Panc1 (cell line): ENCODE measurements at regions not wholly inside any gene's neighbourhood (a gene's known extent, or its start where the extent isn't known, plus 50 kb on each side); places are given as distances from the start of the nearest gene placed in this dataset.

Source experiments
- ATAC-seq: fragments of 200-7000 bp; cut with Tn5 transposase; 2 replicates; pipeline ENCODE4 v1.9.1; 2020; ENCODE audit warnings: mild to moderate bottlenecking, moderate library complexity
- BruUV-seq: library from RNA; stranded (reverse); fragments of 400-500 nt; replicated peaks from 2 replicates; lab custom pipeline; 2021; lab: Mats Ljungman, UMichigan
- CTCF ChIA-PET: fragments of 300-600 bp; sonication (Branson Sonifier 250); formaldehyde crosslinking; loops from one replicate; lab custom pipeline; 2022; ENCODE audit warnings: antibody characterized with exemption; lab: Charles Lee
- POLR2A ChIA-PET: fragments of 300-600 bp; sonication (Branson Sonifier 250); formaldehyde crosslinking; loops from one replicate; lab custom pipeline; 2022; ENCODE audit warnings: antibody characterized with exemption; lab: Charles Lee
- DNase-seq: peaks from one replicate; pipeline ENCODE4 v3.0.0-alpha.2; 2010; ENCODE audit warnings: low read depth, low spot score
- H3K27ac ChIP-seq: 2 replicates; pipeline ENCODE4 v1.5.1; 2011; ENCODE audit warnings: mild to moderate bottlenecking, low read length, inconsistent platforms
- H3K27me3 ChIP-seq: fragments of 200-500 bp; sonication (Bioruptor generic); 2 replicates; pipeline ENCODE4 v1.6.0; 2014; ENCODE audit warnings: low read length, inconsistent platforms; ENCODE audit not compliant: control insufficient read depth, insufficient read depth
- H3K36me3 ChIP-seq: fragments of 200-500 bp; sonication (Bioruptor generic); 2 replicates; pipeline ENCODE4 v1.5.1; 2014; ENCODE audit warnings: inconsistent platforms, mild to moderate bottlenecking, low read length, moderate library complexity; ENCODE audit not compliant: control insufficient read depth, insufficient read depth
- H3K4me1 ChIP-seq: 2 replicates; pipeline ENCODE4 v1.5.1; 2011; ENCODE audit warnings: inconsistent platforms, mild to moderate bottlenecking, low read length, moderate library complexity; ENCODE audit not compliant: control insufficient read depth, insufficient read depth
- H3K4me3 ChIP-seq, 2 experiments: 2 replicates each; pipeline ENCODE4 v1.5.1; 2011 to 2012; ENCODE audit warnings: low read depth in 2 of 2, low read length in 2 of 2, mild to moderate bottlenecking in 2 of 2, inconsistent platforms in 1 of 2, moderate library complexity in 1 of 2
- H3K9me3 ChIP-seq: fragments of 200-500 bp; sonication (Bioruptor generic); 2 replicates; pipeline ENCODE4 v1.5.1; 2014; ENCODE audit warnings: low read depth, mild to moderate bottlenecking, inconsistent platforms, low read length, moderate library complexity; ENCODE audit not compliant: control insufficient read depth, insufficient read depth
- POLR2AphosphoS5 ChIP-seq: IDR thresholded peaks from 2 replicates; pipeline ENCODE4 v1.6.1; 2012; ENCODE audit warnings: mild to moderate bottlenecking, low read depth, low read length, moderate library complexity
- REST ChIP-seq, 2 experiments: IDR thresholded peaks; 2 replicates each; pipeline ENCODE4 v1.6.1; 2011 to 2012; ENCODE audit warnings: low read depth in 2 of 2, control low read depth in 1 of 2, low read length in 1 of 2, mild to moderate bottlenecking in 1 of 2, moderate library complexity in 1 of 2; ENCODE audit not compliant: insufficient read depth in 1 of 2
- SIN3A ChIP-seq: IDR thresholded peaks from 2 replicates; pipeline ENCODE4 v1.6.1; 2012; ENCODE audit warnings: low read depth, mild to moderate bottlenecking, low read length, moderate library complexity, borderline replicate concordance; ENCODE audit not compliant: insufficient read depth
- TCF7L2 ChIP-seq: IDR thresholded peaks from 2 replicates; pipeline ENCODE4 v1.6.1; 2011; ENCODE audit warnings: mild to moderate bottlenecking, low read depth, low read length, inconsistent platforms
- in situ Hi-C: cut with HindIII; loops from 2 replicates; pipeline ENCODE4 v1.10.0; 2016; ENCODE audit warnings: low sequenced_read_pairs, low pct_unique_long_range_greater_than_20kb
- intact Hi-C: fragments of 100-400 bp; cut with micrococcal nuclease; formaldehyde crosslinking; loops from one replicate; pipeline ENCODE4 v1.10.0; 2022; ENCODE audit not compliant: unreplicated experiment
- TF ChIP-seq, protein P1 (sequence below): fragments of 450-650 bp; IDR thresholded peaks from 2 replicates; pipeline ENCODE4 v1.5.1; 2017; ENCODE audit warnings: mild to moderate bottlenecking

DNA sequence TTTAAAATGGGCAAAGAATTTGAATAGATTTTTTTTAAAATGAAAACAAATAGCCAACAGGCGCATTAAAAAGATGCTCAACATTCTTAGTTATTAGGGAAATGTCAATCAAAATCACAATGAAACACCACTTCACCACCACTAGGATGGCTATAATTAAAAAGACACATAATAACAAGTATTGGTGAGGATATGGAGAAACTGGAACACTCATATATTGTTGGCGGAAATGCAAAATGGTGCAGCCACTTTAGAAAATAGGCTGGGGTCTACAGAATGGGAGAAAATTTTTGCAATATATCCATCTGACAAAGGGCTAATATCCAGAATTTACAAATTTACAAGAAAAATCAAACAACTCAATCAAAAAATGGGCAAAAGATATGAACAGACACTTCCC lies 107.8 kb upstream of the FOXD3 start:
- no peak for DNase-seq
- Histone ChIP-seq H3K4me1 (no peaks in the 10 kb centered on the region), H3K9me3 (peaks cover 3% of the 10 kb centered on the region; the same call in 1 of the 2 replicates), H3K36me3 (no peaks in the 10 kb centered on the region), H3K4me3 (no peak overlapping the region), H3K27me3 (0 out of 2 replicates have a peak, but pooled peaks cover 2% of the 10 kb centered on the region), H3K27ac (no peak overlapping the region)
- intact Hi-C loops (no loop called here), in situ Hi-C loops (no loop called here)
- POLR2A ChIA-PET = no interaction called here
- ATAC-seq = no peak
- BruUV-seq = no TSS peak
- CTCF ChIA-PET = no interaction called here
- TF ChIP-seq, protein P1, sequence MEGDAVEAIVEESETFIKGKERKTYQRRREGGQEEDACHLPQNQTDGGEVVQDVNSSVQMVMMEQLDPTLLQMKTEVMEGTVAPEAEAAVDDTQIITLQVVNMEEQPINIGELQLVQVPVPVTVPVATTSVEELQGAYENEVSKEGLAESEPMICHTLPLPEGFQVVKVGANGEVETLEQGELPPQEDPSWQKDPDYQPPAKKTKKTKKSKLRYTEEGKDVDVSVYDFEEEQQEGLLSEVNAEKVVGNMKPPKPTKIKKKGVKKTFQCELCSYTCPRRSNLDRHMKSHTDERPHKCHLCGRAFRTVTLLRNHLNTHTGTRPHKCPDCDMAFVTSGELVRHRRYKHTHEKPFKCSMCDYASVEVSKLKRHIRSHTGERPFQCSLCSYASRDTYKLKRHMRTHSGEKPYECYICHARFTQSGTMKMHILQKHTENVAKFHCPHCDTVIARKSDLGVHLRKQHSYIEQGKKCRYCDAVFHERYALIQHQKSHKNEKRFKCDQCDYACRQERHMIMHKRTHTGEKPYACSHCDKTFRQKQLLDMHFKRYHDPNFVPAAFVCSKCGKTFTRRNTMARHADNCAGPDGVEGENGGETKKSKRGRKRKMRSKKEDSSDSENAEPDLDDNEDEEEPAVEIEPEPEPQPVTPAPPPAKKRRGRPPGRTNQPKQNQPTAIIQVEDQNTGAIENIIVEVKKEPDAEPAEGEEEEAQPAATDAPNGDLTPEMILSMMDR = no peak
- TF ChIP-seq REST (IDR thresholded peaks at IDR 0.05; ENCODE audit: insufficient read depth in 1 of 2, low read depth in 2 of 2, low read length in 1 of 2) (no peak), POLR2AphosphoS5 (no peak), SIN3A (no peak), TCF7L2 (no peak)

DNA sequence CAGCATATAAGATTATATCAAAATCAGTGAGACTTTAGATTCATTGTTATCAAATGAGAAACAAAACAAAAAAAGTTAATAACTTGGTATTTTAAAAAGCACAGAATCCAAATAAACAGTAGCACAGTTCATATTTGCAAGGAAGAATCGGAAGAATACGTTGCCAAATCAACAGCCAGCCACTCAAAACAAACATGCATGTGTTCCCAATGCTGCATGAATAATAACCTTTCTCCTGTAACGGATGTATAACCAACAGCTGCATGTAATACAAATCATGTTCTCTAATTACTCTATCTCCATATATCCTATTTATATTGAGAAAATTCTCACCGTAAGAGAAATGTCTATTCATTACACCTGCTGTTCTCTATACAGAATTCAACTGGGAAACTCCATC lies 98.9 kb upstream of the FOXD3 start:
- no peaks in the 10 kb centered on the region for H3K9me3 ChIP-seq
- no peak overlapping the region for H3K27ac ChIP-seq
- DNase-seq (no peak), ATAC-seq (no peak)
- in situ Hi-C loops (no loop called here), intact Hi-C loops (no loop called here)
- ChIA-PET POLR2A (no interaction called here), CTCF (no interaction called here)
- no peaks in the 10 kb centered on the region for H3K36me3 ChIP-seq
- no peak overlapping the region for H3K4me3 ChIP-seq
- H3K4me1 ChIP-seq = no peaks in the 10 kb centered on the region
- BruUV-seq = no TSS peak
- TF ChIP-seq TCF7L2 = no peak
- TF ChIP-seq SIN3A = no peak
- no peak for TF ChIP-seq REST (IDR thresholded peaks at IDR 0.05; ENCODE audit: insufficient read depth in 1 of 2, low read depth in 2 of 2, low read length in 1 of 2)
- no peak for TF ChIP-seq POLR2AphosphoS5
- TF ChIP-seq, protein P1 = no peak
- peaks cover 3% of the 10 kb centered on the region; the same call in 1 of the 2 replicates for H3K27me3 ChIP-seq
